ENCODE measurements at regions not wholly inside any gene's neighbourhood (a gene's known extent, or its start where the extent isn't known, plus 50 kb on each side); places are given as distances from the start of the nearest gene placed in this dataset.
"Not testable (repeated sequence)": the region's sequence is repeated elsewhere in the genome, so short reads cannot be mapped to it uniquely, and the experiment has no call there.

DNA sequence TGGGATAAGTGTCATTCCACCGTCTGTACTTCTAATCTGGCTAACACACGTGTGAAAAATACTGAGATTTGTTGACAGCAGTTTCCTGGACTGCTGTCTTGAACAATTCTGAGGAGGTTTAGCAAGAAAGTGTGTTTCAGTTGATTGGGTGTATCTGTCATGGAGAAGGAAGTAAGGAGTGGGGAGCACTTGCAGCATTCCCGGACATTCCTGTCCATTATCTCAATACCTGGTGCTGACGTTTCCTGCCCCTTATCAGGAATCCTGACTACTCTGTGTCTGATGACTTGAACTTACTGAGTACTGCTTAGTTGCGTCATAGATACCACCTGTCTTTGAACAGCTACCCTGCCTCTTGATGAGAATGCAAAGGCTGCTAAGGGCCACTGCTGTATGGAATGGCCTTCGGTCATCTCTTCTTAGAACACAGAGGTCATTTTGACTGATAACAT, 72.0 kb upstream of the VKORC1L1 start:
- Histone ChIP-seq H3K4me1 (no peaks in the 10 kb centered on the region), H3K4me3 (no peak overlapping the region), H3K9me3 (no peaks in the 10 kb centered on the region), H3K27ac (no peak overlapping the region), H3K27me3 (no peaks in the 10 kb centered on the region), H3K36me3 (no peaks in the 10 kb centered on the region)
- 49 to 76% methylated on average over 5 to 6 of the region's 6 CpGs for WGBS, 2 donors (ENCODE audit: low coverage in 1 of 2)
- no peak for TF ChIP-seq CTCF (IDR thresholded peaks at IDR 0.05)
- no peak for TF ChIP-seq POLR2AphosphoS5 (IDR thresholded peaks at IDR 0.05)
- TF ChIP-seq EP300 (IDR thresholded peaks at IDR 0.05) = no peak
- TF ChIP-seq POLR2A (IDR thresholded peaks at IDR 0.05) = no peak
- ATAC-seq = no peak

DNA sequence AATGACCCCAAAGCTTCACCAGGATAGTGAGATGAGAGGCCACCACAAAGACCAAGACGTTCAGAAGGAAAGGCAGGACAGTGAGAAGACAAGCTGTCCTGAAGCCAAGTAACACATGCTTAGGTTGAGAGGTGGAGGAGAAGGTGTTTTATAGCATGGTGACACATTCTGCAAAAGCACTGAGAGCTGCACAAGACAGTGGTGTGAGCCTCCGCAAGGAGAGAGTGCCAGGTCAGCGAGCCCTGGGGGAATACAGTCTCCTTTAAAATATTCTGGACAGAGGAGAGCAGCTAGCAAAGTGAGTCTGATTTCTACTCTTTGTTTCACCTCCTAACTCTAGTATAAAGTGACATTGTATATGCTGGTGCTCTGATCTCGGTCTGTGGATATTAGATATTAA, 68.0 kb upstream of the VKORC1L1 start:
- Histone ChIP-seq H3K4me1 (no peaks in the 10 kb centered on the region), H3K36me3 (no peaks in the 10 kb centered on the region), H3K27me3 (no peaks in the 10 kb centered on the region), H3K27ac (no peak overlapping the region), H3K9me3 (no peaks in the 10 kb centered on the region), H3K4me3 (no peak overlapping the region)
- WGBS, 2 donors (ENCODE audit: low coverage in 1 of 2) = 67 to 72% methylated on average over 4 of the region's 4 CpGs
- TF ChIP-seq POLR2AphosphoS5 (IDR thresholded peaks at IDR 0.05) = no peak
- no peak for TF ChIP-seq EP300 (IDR thresholded peaks at IDR 0.05)
- no peak for TF ChIP-seq CTCF (IDR thresholded peaks at IDR 0.05)
- ATAC-seq = no peak

DNA sequence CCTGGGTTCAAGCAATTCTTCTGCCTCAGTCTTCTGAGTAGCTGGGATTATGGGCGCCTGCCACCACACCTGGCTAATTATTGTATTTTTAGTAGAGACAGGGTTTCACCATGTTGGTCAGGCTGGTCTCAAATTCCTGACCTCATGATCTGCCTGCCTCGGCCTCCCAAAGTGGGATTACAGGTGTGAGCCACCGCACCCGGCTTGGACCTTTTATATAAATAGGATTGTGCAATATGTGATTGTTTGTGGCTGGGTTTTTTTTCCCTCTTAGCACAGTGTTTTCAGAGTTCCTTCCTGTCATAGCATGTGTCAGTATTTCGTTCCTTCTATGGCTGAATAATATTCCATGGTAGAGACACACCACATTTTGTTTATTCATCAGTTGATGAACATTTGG, 65.8 kb upstream of the VKORC1L1 start:
- H3K27ac ChIP-seq, H3K36me3 ChIP-seq, H3K4me3 ChIP-seq, H3K9me3 ChIP-seq, H3K27me3 ChIP-seq, ATAC-seq, H3K4me1 ChIP-seq: not testable (repeated sequence)
- WGBS, 2 donors (ENCODE audit: low coverage in 1 of 2) = 73 to 76% methylated on average over 5 of the region's 5 CpGs

DNA sequence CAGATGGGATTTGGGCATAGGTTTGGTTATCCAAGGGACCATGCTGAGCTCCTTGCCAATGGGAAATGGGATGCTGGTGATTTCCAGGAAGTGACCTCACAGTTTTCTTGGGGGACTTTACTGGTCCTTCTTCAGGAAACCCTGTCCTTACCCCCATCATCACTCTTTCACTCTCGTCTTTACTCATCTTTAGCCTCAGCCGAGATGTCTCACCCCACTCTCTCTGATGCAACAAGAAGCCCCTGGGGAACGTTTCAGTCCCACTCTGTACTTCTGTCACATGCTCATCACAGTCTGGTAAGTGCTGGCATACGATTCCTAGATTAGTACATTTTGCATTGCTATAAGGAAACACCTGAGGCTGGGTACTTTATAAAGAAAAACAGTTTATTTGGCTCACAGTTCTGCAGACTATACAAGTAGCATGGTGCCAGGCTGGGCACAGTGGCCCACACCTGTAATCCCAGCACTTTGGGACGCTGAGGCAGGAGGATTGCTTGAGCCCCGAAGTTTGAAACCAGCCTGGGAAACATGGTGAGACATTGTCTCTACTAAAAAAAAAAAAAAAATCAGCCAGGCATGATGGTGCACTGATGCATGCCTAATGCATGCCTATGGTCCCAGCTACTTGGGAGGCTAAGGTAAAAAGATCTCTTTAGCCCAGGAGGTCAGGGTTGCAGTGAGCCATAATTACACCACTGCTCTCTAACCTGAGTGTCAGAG, 63.5 kb upstream of the VKORC1L1 start:
- TF ChIP-seq POLR2AphosphoS5 (IDR thresholded peaks at IDR 0.05) (no peak), POLR2A (IDR thresholded peaks at IDR 0.05) (no peak), EP300 (IDR thresholded peaks at IDR 0.05) (no peak), CTCF (IDR thresholded peaks at IDR 0.05) (no peak)
- Histone ChIP-seq H3K4me3 (no peak overlapping the region), H3K27me3 (no peaks in the 10 kb centered on the region), H3K4me1 (no peaks in the 10 kb centered on the region), H3K36me3 (no peaks in the 10 kb centered on the region), H3K27ac (no peak overlapping the region), H3K9me3 (no peaks in the 10 kb centered on the region)
- WGBS, 2 donors (ENCODE audit: low coverage in 1 of 2) = 72 to 79% methylated on average over 4 to 6 of the region's 6 CpGs
- no peak for ATAC-seq

DNA sequence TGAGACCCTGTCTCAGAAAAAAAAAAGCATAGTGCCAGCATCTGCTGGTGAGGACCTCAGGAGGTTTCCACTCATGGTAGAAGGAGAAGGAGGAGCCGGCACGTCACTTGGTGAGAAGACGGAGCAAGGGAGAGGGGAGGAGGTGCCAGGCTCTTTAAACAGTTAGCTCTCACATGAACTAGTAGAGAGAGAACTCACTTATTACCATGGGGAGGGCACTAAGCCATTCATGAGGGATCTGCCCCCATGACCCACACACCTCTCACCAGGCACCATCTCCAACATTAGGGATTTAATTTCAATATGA, 62.9 kb upstream of the VKORC1L1 start:
- Histone ChIP-seq H3K4me1 (no peaks in the 10 kb centered on the region), H3K4me3 (no peak overlapping the region), H3K9me3 (no peaks in the 10 kb centered on the region), H3K36me3 (no peaks in the 10 kb centered on the region), H3K27ac (no peak overlapping the region), H3K27me3 (no peaks in the 10 kb centered on the region)
- ATAC-seq = no peak
- TF ChIP-seq CTCF (IDR thresholded peaks at IDR 0.05) = no peak
- TF ChIP-seq POLR2A (IDR thresholded peaks at IDR 0.05) = no peak
- TF ChIP-seq EP300 (IDR thresholded peaks at IDR 0.05) = no peak
- TF ChIP-seq POLR2AphosphoS5 (IDR thresholded peaks at IDR 0.05) = no peak
- 87 to 100% methylated on average over 1 to 3 of the region's 3 CpGs for WGBS, 2 donors (ENCODE audit: low coverage in 1 of 2)
